Liver (tissue), 8 donors: ENCODE measurements at regions not wholly inside any gene's neighbourhood (a gene's known extent, or its start where the extent isn't known, plus 50 kb on each side); places are given as distances from the start of the nearest gene placed in this dataset.

Experiments used
- DNase-seq: peaks from one replicate; pipeline ENCODE4 v3.0.0-alpha.2; 2017; ENCODE audit warnings: low spot score
- H3K27ac ChIP-seq, 2 donors: one replicate each; pipeline ENCODE4 v1.7.0; 2013; ENCODE audit warnings: inconsistent platforms in 2 of 2, low read length in 2 of 2, control low read depth in 1 of 2, low read depth in 1 of 2, mild to moderate bottlenecking in 1 of 2
- H3K27me3 ChIP-seq, 4 donors: one replicate each; pipeline versions ENCODE4 v1.6.1 to v1.7.0; 2013; ENCODE audit warnings: low read length in 3 of 4, inconsistent platforms in 1 of 4, mild to moderate bottlenecking in 1 of 4, moderate library complexity in 1 of 4; ENCODE audit not compliant: control insufficient read depth in 4 of 4, insufficient read depth in 4 of 4
- H3K36me3 ChIP-seq, 4 donors: one replicate each; pipeline versions ENCODE4 v1.6.1 to v1.7.0; 2013; ENCODE audit warnings: low read length in 3 of 4, mild to moderate bottlenecking in 3 of 4, low read depth in 1 of 4, moderate library complexity in 1 of 4; ENCODE audit not compliant: control insufficient read depth in 4 of 4, insufficient read depth in 3 of 4
- H3K4me1 ChIP-seq, 4 donors: one replicate each; pipeline versions ENCODE4 v1.6.1 to v1.7.0; 2013; ENCODE audit warnings: low read length in 3 of 4, mild to moderate bottlenecking in 3 of 4, moderate library complexity in 1 of 4; ENCODE audit not compliant: control insufficient read depth in 4 of 4, insufficient read depth in 4 of 4
- H3K4me3 ChIP-seq, 3 donors: one replicate each; pipeline versions ENCODE4 v1.6.1 to v1.7.0; 2013; ENCODE audit warnings: low read length in 3 of 3, control low read depth in 1 of 3, low read depth in 1 of 3, mild to moderate bottlenecking in 1 of 3
- H3K9ac ChIP-seq, 2 donors: one replicate each; pipeline ENCODE4 v1.7.0; 2013; ENCODE audit warnings: low read length in 2 of 2, mild to moderate bottlenecking in 2 of 2, moderate library complexity in 2 of 2, control low read depth in 1 of 2, low read depth in 1 of 2
- H3K9me3 ChIP-seq, 4 donors: one replicate each; pipeline versions ENCODE4 v1.6.1 to v1.7.0; 2013; ENCODE audit warnings: low read length in 3 of 4; ENCODE audit not compliant: control insufficient read depth in 4 of 4
- CTCF ChIP-seq: fragments of 150-350 bp; IDR thresholded peaks from 2 replicates; pipeline ENCODE4 v1.5.1; 2017; ENCODE audit warnings: improper control_type of control experiment, low read depth, low read length; ENCODE audit not compliant: missing input control
- EGR1 ChIP-seq, 2 donors: IDR thresholded peaks; 2 replicates each; pipeline ENCODE4 v1.6.1; 2016 to 2018; ENCODE audit warnings: antibody characterized with exemption in 2 of 2, low read depth in 2 of 2
- FOXA2 ChIP-seq: IDR thresholded peaks from 2 replicates; pipeline ENCODE4 v1.6.1; 2016; ENCODE audit warnings: antibody characterized with exemption
- GABPA ChIP-seq, 2 donors: IDR thresholded peaks in 1 of 2; conservative IDR thresholded peaks in 1 of 2; 2 replicates each; pipeline ENCODE4 v1.6.1; 2016; ENCODE audit warnings: antibody characterized with exemption in 2 of 2, mild to moderate bottlenecking in 1 of 2, moderate library complexity in 1 of 2
- HNF4A ChIP-seq, 2 donors: conservative IDR thresholded peaks; 2 replicates each; pipeline ENCODE4 v1.6.1; 2016; ENCODE audit warnings: antibody characterized with exemption in 2 of 2, mild to moderate bottlenecking in 2 of 2
- HNF4G ChIP-seq: IDR thresholded peaks from 2 replicates; pipeline ENCODE4 v1.6.1; 2016; ENCODE audit warnings: antibody characterized with exemption
- JUND ChIP-seq, 2 donors: IDR thresholded peaks; 2 replicates each; pipeline ENCODE4 v1.6.1; 2016; ENCODE audit warnings: antibody characterized with exemption in 2 of 2
- MAX ChIP-seq: IDR thresholded peaks from 2 replicates; pipeline ENCODE4 v1.6.1; 2016; ENCODE audit warnings: antibody characterized with exemption
- NR2F2 ChIP-seq: IDR thresholded peaks from 2 replicates; pipeline ENCODE4 v1.6.1; 2016; ENCODE audit warnings: antibody characterized with exemption
- SP1 ChIP-seq: IDR thresholded peaks from 2 replicates; pipeline ENCODE4 v1.6.1; 2018; ENCODE audit warnings: antibody characterized with exemption, mild to moderate bottlenecking
- TAF1 ChIP-seq: conservative IDR thresholded peaks from 2 replicates; pipeline ENCODE4 v1.6.1; 2016; ENCODE audit warnings: antibody characterized with exemption, mild to moderate bottlenecking
- YY1 ChIP-seq: IDR thresholded peaks from 2 replicates; pipeline ENCODE4 v1.6.1; 2016; ENCODE audit warnings: antibody characterized with exemption, mild to moderate bottlenecking
- ZBTB33 ChIP-seq: IDR thresholded peaks from 2 replicates; pipeline ENCODE4 v1.6.1; 2016; ENCODE audit warnings: antibody characterized with exemption
- WGBS: extraction: QIAGEN DNeasy Blood & Tissue Kit; methylation state at CpG from one replicate; pipeline ENCODE4 v1.1.7; 2013; 5-methylcytosine and 5-hydroxymethylcytosine counted together
- donor health status: healthy.
- donor health status: healthy.
- donor health status: healthy.
- donor health status: healthy.
- donor health status: healthy.

DNA sequence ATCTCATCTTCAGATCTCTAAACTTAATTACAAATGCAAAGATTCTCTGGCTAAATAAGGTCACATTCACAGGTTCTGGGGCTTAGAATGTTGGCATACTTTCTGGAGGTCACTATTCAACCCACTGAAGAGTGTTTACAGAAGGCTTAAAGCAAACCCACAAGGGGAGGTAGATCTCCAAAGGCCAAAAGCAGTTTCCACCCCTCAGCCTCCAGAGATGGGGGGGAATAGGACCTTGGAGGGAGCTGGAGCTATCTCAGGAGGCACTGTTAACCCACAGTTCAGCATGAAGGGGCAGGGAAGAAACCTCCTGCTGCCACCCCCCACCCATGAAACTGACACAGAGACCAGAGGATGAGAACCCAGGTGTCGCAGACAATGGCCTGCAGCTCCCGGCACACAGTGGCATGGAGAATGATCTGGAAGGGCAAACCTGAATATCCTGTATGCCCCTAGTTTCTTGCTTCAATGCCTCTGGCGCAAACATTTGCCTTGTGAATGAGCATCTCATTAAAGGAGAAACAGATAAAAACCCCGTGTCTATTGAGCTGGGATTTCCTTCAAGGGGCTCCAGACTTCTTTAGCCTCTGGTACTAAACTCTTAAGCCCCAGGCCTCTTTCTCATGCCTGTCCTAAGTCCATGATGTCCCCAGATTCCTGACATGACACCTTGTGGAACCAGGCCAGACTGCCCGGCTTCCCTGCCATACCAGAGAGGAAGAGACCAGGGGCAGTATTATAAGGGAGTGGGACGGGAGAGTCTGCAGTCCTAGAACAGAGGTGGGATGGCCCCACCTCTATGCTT is 103.1 kb upstream of the CDH5 start:
- Histone ChIP-seq H3K9me3 (no peaks in the 10 kb centered on the region), H3K9ac (no peak overlapping the region), H3K4me1 (no peaks in the 10 kb centered on the region), H3K36me3 (no peaks in the 10 kb centered on the region), H3K27me3 (no peaks in the 10 kb centered on the region), H3K27ac (no peak overlapping the region), H3K4me3 (no peak overlapping the region)
- no peak for DNase-seq
- TF ChIP-seq GABPA (IDR thresholded peaks at IDR 0.05 in 1 of 2, conservative IDR thresholded peaks at IDR 0.05 in 1 of 2): no peak
- TF ChIP-seq HNF4A (conservative IDR thresholded peaks at IDR 0.05): no peak
- TF ChIP-seq SP1: no peak
- no peak for TF ChIP-seq TAF1
- no peak for TF ChIP-seq FOXA2
- no peak for TF ChIP-seq MAX
- no peak for TF ChIP-seq YY1
- TF ChIP-seq CTCF: no peak
- TF ChIP-seq NR2F2: no peak
- TF ChIP-seq JUND (IDR thresholded peaks at IDR 0.05): no peak
- TF ChIP-seq HNF4G: no peak
- no peak for TF ChIP-seq EGR1 (IDR thresholded peaks at IDR 0.05; ENCODE audit: low read depth in 2 of 2)
- WGBS: 93% methylated on average over 6 of the region's 6 CpGs

GRCh38 chr16:66262253-66263167 is 104.0 kb upstream of the CDH5 start:
- 87% methylated on average over 11 of the region's 11 CpGs for whole genome bisulfite sequencing
- TF ChIP-seq TAF1 (no peak), FOXA2 (no peak), HNF4A (conservative IDR thresholded peaks at IDR 0.05) (no peak), ZBTB33 (no peak), YY1 (no peak), HNF4G (no peak), CTCF (no peak)
- no peak overlapping the region for H3K27ac ChIP-seq

More at GRCh38 chr16:66262253-66263167, 104.0 kb upstream of the CDH5 start:
- Histone ChIP-seq H3K4me1 (no peaks in the 10 kb centered on the region), H3K9me3 (no peaks in the 10 kb centered on the region), H3K9ac (no peak overlapping the region), H3K4me3 (no peak overlapping the region), H3K27me3 (no peaks in the 10 kb centered on the region), H3K36me3 (no peaks in the 10 kb centered on the region)
- DNase-seq: no peak
